T-helper 2 cell (primary cell): ENCODE measurements at regions not wholly inside any gene's neighbourhood (a gene's known extent, or its start where the extent isn't known, plus 50 kb on each side); places are given as distances from the start of the nearest gene placed in this dataset.

Source experiments
- DNase-seq, 5 experiments: peaks; one replicate each; pipeline versions ENCODE4 v3.0.0 to v3.0.0-alpha.2; 2012 to 2022

- no peak for DNase-seq
Measured at GRCh38 chr2:176613323-176613987, 344.2 kb downstream of the MTX2 start.

GRCh38 chr2:176614049-176614448 is 344.8 kb downstream of the MTX2 start:
- DNase-seq: no peak

GRCh38 chr2:176614930-176615329 is 345.7 kb downstream of the MTX2 start:
- DNase-seq: no peak

- no peak for DNase-seq
Measured at GRCh38 chr2:176619504-176619903, 350.3 kb downstream of the MTX2 start.

GRCh38 chr2:176621350-176621749 is 352.1 kb downstream of the MTX2 start:
- DNase-seq: no peak

- DNase-seq: no peak
Measured at GRCh38 chr2:176622792-176623191, 353.6 kb downstream of the MTX2 start.

- DNase-seq: no peak
Measured at GRCh38 chr2:176626796-176627195, 357.6 kb downstream of the MTX2 start.

GRCh38 chr2:176628438-176628837 is 359.2 kb downstream of the MTX2 start:
- DNase-seq: no peak

- no peak for DNase-seq
Measured at GRCh38 chr2:176633754-176634153, 364.5 kb downstream of the MTX2 start.

- DNase-seq: no peak
Measured at GRCh38 chr2:176636401-176636800, 367.2 kb downstream of the MTX2 start.

GRCh38 chr2:176637142-176637485 is 367.9 kb downstream of the MTX2 start:
- no peak for DNase-seq

- DNase-seq: no peak
Measured at GRCh38 chr2:176637486-176638166, 368.4 kb downstream of the MTX2 start.

- DNase-seq: peak in 3 of 5 experiments; percentile 15 to 57 (median 31)
Measured at GRCh38 chr2:176638167-176639015, 369.1 kb downstream of the MTX2 start.

GRCh38 chr2:176639016-176639343 is 369.7 kb downstream of the MTX2 start:
- no peak for DNase-seq

GRCh38 chr2:176639671-176640070 is 370.4 kb downstream of the MTX2 start:
- DNase-seq: no peak

GRCh38 chr2:176641436-176641835 is 372.2 kb downstream of the MTX2 start:
- no peak for DNase-seq

GRCh38 chr2:176642074-176642473 is 372.8 kb downstream of the MTX2 start:
- DNase-seq: no peak

- DNase-seq: no peak
Measured at GRCh38 chr2:176643646-176644045, 374.4 kb downstream of the MTX2 start.

GRCh38 chr2:176645494-176645893 is 376.3 kb downstream of the MTX2 start:
- DNase-seq: no peak

- DNase-seq: no peak
Measured at GRCh38 chr2:176646033-176646615, 376.9 kb downstream of the MTX2 start.

GRCh38 chr2:176647325-176648165 is 378.3 kb downstream of the MTX2 start:
- DNase-seq: no peak

- no peak for DNase-seq
Measured at GRCh38 chr2:176648700-176649297, 379.6 kb downstream of the MTX2 start.
